Neural progenitor cell (in vitro differentiated cells): ENCODE measurements at regions not wholly inside any gene's neighbourhood (a gene's known extent, or its start where the extent isn't known, plus 50 kb on each side); places are given as distances from the start of the nearest gene placed in this dataset.

ENCODE experiments used
- EZH2 ChIP-seq: fragments of 200-600 bp; sonication (generic); IDR thresholded peaks from 2 replicates; pipeline ENCODE4 v1.6.1; 2017; ENCODE audit warnings: antibody characterized with exemption, mild to moderate bottlenecking, moderate library complexity
- EZH2phosphoT487 ChIP-seq: fragments of 200-600 bp; sonication (generic); IDR thresholded peaks from 2 replicates; pipeline ENCODE4 v1.6.1; 2017; ENCODE audit warnings: antibody characterized with exemption
- TF ChIP-seq, protein P1 (sequence below): fragments of 200-600 bp; sonication (generic); IDR thresholded peaks from 2 replicates; pipeline ENCODE4 v1.5.1; 2017; ENCODE audit warnings: antibody characterized with exemption, mild to moderate bottlenecking

DNA sequence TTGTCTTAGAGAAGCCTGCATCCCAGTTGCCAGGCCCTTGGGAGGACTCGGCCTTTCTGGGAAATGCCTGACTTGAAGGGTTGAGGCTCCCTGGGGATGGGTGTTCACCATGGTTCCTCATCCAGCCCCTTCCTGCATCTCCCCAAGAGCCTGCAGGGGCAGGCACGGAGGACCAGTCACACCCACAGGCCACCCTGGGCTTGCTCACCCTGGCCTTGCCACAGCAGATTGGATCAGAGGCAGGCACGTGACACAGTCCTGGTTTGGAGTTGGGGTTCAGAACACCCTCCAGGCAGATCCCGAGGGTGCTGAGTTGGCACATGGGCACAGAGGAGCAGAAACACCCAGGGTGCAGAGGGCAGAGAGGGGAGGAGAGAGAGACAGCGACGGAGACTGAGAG lies 286.1 kb downstream of the PBX3 start:
- TF ChIP-seq, protein P1, sequence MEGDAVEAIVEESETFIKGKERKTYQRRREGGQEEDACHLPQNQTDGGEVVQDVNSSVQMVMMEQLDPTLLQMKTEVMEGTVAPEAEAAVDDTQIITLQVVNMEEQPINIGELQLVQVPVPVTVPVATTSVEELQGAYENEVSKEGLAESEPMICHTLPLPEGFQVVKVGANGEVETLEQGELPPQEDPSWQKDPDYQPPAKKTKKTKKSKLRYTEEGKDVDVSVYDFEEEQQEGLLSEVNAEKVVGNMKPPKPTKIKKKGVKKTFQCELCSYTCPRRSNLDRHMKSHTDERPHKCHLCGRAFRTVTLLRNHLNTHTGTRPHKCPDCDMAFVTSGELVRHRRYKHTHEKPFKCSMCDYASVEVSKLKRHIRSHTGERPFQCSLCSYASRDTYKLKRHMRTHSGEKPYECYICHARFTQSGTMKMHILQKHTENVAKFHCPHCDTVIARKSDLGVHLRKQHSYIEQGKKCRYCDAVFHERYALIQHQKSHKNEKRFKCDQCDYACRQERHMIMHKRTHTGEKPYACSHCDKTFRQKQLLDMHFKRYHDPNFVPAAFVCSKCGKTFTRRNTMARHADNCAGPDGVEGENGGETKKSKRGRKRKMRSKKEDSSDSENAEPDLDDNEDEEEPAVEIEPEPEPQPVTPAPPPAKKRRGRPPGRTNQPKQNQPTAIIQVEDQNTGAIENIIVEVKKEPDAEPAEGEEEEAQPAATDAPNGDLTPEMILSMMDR: no peak
- TF ChIP-seq EZH2phosphoT487: no peak
- no peak for TF ChIP-seq EZH2
